ENCODE measurements at regions not wholly inside any gene's neighbourhood (a gene's known extent, or its start where the extent isn't known, plus 50 kb on each side); places are given as distances from the start of the nearest gene placed in this dataset.
"Not testable (repeated sequence)": the region's sequence is repeated elsewhere in the genome, so short reads cannot be mapped to it uniquely, and the experiment has no call there.

GRCh38 chr1:219560856-219561255 lies 52.0 kb downstream of the ZC3H11B start:
- DNase-seq = no peak

GRCh38 chr1:219559899-219560298 lies 53.0 kb downstream of the ZC3H11B start:
- DNase-seq = no peak

GRCh38 chr1:219555806-219556205 lies 57.1 kb downstream of the ZC3H11B start:
- DNase-seq = no peak

- DNase-seq = no peak
Measured at GRCh38 chr1:219555031-219555692, 57.7 kb downstream of the ZC3H11B start.

- no peak for DNase-seq
Measured at GRCh38 chr1:219553934-219554502, 58.9 kb downstream of the ZC3H11B start.

- DNase-seq = no peak
Measured at GRCh38 chr1:219550201-219550600, 62.7 kb downstream of the ZC3H11B start.

- no peak for DNase-seq
Measured at GRCh38 chr1:219549215-219549614, 63.7 kb downstream of the ZC3H11B start.

GRCh38 chr1:219548386-219548785 lies 64.5 kb downstream of the ZC3H11B start:
- DNase-seq = no peak

GRCh38 chr1:219545756-219546155 lies 67.1 kb downstream of the ZC3H11B start:
- not testable (repeated sequence) for DNase-seq

- DNase-seq = no peak
Measured at GRCh38 chr1:219544163-219544846, 68.6 kb downstream of the ZC3H11B start.

GRCh38 chr1:219542828-219543518 lies 69.9 kb downstream of the ZC3H11B start:
- no peak for DNase-seq

- DNase-seq = no peak
Measured at GRCh38 chr1:219541946-219542345, 71.0 kb downstream of the ZC3H11B start.

- DNase-seq = no peak
Measured at GRCh38 chr1:219539645-219540254, 73.2 kb downstream of the ZC3H11B start.

GRCh38 chr1:219538886-219539285 lies 74.0 kb downstream of the ZC3H11B start:
- no peak for DNase-seq

GRCh38 chr1:219537223-219537631 lies 75.7 kb downstream of the ZC3H11B start:
- no peak for DNase-seq

- no peak for DNase-seq
Measured at GRCh38 chr1:219536038-219536437, 76.9 kb downstream of the ZC3H11B start.

- DNase-seq = no peak
Measured at GRCh38 chr1:219534991-219535390, 77.9 kb downstream of the ZC3H11B start.

- DNase-seq = no peak
Measured at GRCh38 chr1:219533280-219533679, 79.6 kb downstream of the ZC3H11B start.

GRCh38 chr1:219529116-219529515 lies 83.8 kb downstream of the ZC3H11B start:
- DNase-seq = no peak

GRCh38 chr1:219528633-219529032 lies 84.3 kb downstream of the ZC3H11B start:
- no peak for DNase-seq

- no peak for DNase-seq
Measured at GRCh38 chr1:219527994-219528393, 84.9 kb downstream of the ZC3H11B start.

- no peak for DNase-seq
Measured at GRCh38 chr1:219526074-219526473, 86.8 kb downstream of the ZC3H11B start.

GRCh38 chr1:219523411-219523810 lies 89.5 kb downstream of the ZC3H11B start:
- DNase-seq = no peak
